Skeletal muscle cell (primary cell): ENCODE measurements at regions not wholly inside any gene's neighbourhood (a gene's known extent, or its start where the extent isn't known, plus 50 kb on each side); places are given as distances from the start of the nearest gene placed in this dataset.

ENCODE experiments used
- DNase-seq: peaks from one replicate; pipeline ENCODE4 v3.0.0-alpha.2; 2010; ENCODE audit warnings: low read depth
- H3K4me3 ChIP-seq: 2 replicates; pipeline ENCODE4 v1.5.1; 2011; ENCODE audit warnings: low read depth, mild to moderate bottlenecking, control low read depth, low read length, moderate library complexity

- no peak for DNase-seq
- no peak overlapping the region for H3K4me3 ChIP-seq
These were observed 78.0 kb downstream of the RGS13 start for GRCh38 chr1:192713921-192714320.

GRCh38 chr1:192724670-192725069 is 84.2 kb upstream of the RGS2 start:
- no peak overlapping the region for H3K4me3 ChIP-seq
- peak; percentile 20 for DNase-seq

- DNase-seq: no peak
- no peak overlapping the region for H3K4me3 ChIP-seq
These were observed 81.9 kb upstream of the RGS2 start for GRCh38 chr1:192726820-192727504.

- no peak for DNase-seq
- no peak overlapping the region for H3K4me3 ChIP-seq
These were observed 79.3 kb upstream of the RGS2 start for GRCh38 chr1:192729500-192729899.

GRCh38 chr1:192730198-192730597 is 78.6 kb upstream of the RGS2 start:
- DNase-seq: no peak
- no peak overlapping the region for H3K4me3 ChIP-seq

- no peak overlapping the region for H3K4me3 ChIP-seq
- DNase-seq: no peak
These were observed 76.1 kb upstream of the RGS2 start for GRCh38 chr1:192732787-192733186.

GRCh38 chr1:192735298-192735915 is 73.4 kb upstream of the RGS2 start:
- DNase-seq: no peak
- no peak overlapping the region for H3K4me3 ChIP-seq

GRCh38 chr1:192737306-192737705 is 71.5 kb upstream of the RGS2 start:
- H3K4me3 ChIP-seq: no peak overlapping the region
- DNase-seq: no peak

- H3K4me3 ChIP-seq: no peak overlapping the region
- DNase-seq: no peak
These were observed 69.2 kb upstream of the RGS2 start for GRCh38 chr1:192739476-192740184.

- no peak for DNase-seq
- H3K4me3 ChIP-seq: no peak overlapping the region
These were observed 68.6 kb upstream of the RGS2 start for GRCh38 chr1:192740214-192740613.

- no peak for DNase-seq
- H3K4me3 ChIP-seq: no peak overlapping the region
These were observed 67.7 kb upstream of the RGS2 start for GRCh38 chr1:192741095-192741494.

- peak; percentile 54 for DNase-seq
- H3K4me3 ChIP-seq: no peak overlapping the region
These were observed 61.5 kb upstream of the RGS2 start for GRCh38 chr1:192747301-192747700.

GRCh38 chr1:192747943-192748342 is 60.9 kb upstream of the RGS2 start:
- no peak for DNase-seq
- no peak overlapping the region for H3K4me3 ChIP-seq

GRCh38 chr1:192749349-192749748 is 59.5 kb upstream of the RGS2 start:
- DNase-seq: no peak

GRCh38 chr1:192751260-192751659 is 57.6 kb upstream of the RGS2 start:
- DNase-seq: no peak

More at GRCh38 chr1:192749349-192749748, 59.5 kb upstream of the RGS2 start:
- H3K4me3 ChIP-seq: no peak overlapping the region

GRCh38 chr1:192756314-192756713 is 52.5 kb upstream of the RGS2 start:
- DNase-seq: no peak
- no peak overlapping the region for H3K4me3 ChIP-seq

More at GRCh38 chr1:192751260-192751659, 57.6 kb upstream of the RGS2 start:
- H3K4me3 ChIP-seq: no peak overlapping the region

GRCh38 chr1:192756847-192757246 is 52.0 kb upstream of the RGS2 start:
- DNase-seq: no peak
- no peak overlapping the region for H3K4me3 ChIP-seq

GRCh38 chr1:192758492-192758891 is 50.3 kb upstream of the RGS2 start:
- H3K4me3 ChIP-seq: no peak overlapping the region
- DNase-seq: no peak
